HG03139 (cell line): ENCODE measurements at regions not wholly inside any gene's neighbourhood (a gene's known extent, or its start where the extent isn't known, plus 50 kb on each side); places are given as distances from the start of the nearest gene placed in this dataset.

Experiments used
- ATAC-seq: cut with Tn5 transposase; IDR thresholded peaks from one replicate; pipeline ENCODE4 v1.9.1; 2021; ENCODE audit not compliant: unreplicated experiment

DNA sequence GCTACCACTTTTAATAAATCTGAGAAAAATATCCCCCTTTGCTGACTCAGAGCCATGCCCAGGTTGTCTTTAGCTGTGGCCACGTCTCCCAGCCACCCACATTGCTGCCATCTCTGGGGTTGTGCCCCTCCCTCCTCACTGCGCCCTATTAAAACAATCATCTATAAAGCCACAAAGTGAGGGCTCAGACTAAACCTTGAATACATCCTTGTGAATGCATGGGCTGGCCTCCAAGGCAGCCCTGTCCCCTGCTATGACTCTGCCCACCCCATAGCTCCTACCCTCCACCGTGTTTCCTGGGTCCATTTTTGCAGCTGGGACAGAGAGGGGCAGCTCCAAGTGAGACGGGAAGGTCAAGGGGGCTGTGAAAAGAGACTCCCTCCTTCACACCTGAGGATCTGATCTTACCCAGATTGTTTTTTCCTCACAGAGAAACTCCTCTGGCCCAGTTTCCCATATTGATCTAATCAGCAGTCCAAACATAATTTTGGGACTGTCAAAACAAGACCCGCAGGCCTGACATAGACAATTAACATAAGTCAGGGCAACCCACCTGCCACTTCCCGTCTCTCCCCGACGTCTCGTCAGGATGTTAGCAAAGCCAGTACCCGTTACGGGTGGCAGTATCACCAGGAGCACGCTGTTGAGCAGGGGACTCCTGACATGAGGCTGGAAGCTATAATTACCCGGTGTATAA lies 199.0 kb downstream of the KATNAL1 start:
- no peak for ATAC-seq

DNA sequence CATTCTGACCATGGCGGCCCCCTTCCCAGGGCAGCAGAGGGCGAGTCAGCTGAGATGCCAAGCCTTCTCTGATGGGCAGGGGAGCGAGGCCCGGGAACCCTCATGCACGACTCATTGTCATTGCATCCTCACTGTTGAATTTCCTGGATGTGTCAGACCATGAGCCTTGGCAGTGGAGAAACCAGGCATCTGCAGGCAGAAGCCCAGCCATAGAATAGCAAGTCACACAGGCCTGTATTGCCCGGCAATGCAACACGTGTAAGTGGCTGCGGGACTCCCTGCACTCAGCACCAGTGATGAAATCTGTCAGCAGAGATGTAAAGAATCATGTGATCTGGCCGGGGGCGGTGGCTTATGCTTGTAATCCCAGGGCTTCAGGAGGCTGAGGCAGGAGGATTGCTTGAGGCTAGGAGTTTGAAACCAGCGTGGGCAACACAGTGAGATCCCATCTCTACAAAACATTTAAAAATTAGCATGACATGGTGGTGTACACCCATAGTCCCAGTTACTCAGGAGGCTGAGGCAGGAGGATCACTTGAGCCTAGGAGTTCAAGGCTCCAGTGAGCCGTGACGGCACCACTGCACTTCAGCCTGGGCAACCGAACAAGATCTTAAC lies 199.7 kb downstream of the KATNAL1 start:
- no peak for ATAC-seq

DNA sequence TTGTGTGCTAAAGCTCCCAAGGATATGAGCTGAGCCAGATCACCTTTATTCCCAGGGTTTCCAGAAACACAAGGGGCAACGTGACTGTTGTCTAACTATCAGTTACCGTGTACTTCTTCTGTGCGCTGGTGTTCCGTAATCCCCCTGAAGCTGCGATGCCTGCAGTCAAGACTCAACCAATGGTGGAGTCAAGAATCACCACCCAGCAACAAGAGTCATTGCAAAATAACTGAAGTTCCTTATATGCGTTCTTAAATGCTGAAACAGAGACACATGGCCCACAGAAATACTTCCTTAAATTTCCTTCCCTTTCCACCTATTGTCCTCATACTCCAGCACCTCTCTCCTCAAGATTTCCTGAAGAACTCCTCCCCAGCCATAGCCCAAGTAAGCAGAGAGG lies 200.2 kb downstream of the KATNAL1 start:
- no peak for ATAC-seq

DNA sequence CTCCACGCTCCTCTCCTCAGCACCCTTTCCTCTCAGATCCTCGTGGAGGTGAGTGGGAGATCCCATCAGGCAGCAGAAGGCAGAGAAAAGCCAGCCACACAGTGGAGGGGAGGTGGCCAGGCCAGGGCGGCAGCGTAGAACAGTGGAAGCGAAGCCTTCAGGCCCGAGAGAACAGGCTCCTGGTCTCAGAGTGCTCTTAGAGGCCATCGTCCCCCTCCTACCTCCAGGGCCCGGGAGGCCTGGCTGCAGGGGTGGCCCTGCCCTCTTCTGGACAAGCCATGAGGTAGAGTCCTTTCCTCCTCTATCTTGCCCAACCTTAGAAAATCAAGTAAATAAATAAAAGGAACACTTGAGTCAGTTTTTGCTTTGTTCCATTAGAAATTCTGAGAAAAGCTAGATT lies 202.0 kb downstream of the KATNAL1 start:
- no peak for ATAC-seq

DNA sequence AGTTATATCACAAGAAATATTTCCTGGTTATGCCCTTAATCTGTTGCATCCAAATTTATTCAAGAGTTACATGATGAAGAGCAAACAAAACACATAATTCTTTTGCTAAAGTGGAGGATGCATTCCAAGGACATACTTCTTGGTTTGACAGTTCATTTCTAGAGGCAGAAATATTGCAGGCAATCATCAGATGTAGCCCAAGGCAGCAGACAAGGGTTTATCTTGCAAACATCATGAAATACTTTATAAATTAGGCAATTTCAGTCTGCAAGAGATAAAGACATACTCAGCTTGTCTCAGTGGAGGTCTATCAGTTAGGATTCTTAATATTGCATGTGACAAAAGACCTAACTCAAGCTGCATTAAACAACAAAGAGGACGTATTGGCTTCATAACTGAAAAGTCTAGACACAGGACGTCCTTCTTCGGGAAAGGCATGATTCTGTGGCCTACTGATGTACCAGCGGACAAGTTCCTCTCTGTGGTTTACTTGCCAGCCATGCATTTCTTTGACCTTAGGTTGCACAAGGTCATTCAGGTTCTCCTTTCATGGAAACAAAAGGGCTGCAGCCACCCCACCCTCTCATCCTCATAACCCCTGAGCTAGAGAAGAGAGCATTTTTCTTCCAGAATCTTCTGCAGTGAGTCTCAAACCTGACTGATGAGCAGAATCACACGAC lies 204.1 kb downstream of the KATNAL1 start:
- ATAC-seq = no peak

DNA sequence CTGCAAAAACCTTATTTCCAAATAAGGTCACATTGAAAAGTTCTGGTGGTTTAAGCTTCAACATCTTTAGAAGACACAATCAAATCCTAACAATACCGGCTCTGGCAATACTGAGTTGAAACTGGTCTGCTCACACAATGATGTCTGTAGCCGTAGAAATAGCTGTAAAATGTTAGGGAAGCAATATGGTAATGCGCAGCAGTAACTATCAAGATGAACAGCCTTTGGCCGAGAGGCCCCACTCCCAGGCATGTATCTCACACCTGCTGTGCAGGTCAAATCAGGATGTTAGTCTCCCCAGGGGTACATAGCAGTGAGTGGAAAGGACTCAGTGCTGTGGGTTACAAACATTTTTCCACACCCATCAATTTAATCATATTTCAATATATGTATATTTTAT lies 207.1 kb downstream of the KATNAL1 start:
- ATAC-seq = no peak

DNA sequence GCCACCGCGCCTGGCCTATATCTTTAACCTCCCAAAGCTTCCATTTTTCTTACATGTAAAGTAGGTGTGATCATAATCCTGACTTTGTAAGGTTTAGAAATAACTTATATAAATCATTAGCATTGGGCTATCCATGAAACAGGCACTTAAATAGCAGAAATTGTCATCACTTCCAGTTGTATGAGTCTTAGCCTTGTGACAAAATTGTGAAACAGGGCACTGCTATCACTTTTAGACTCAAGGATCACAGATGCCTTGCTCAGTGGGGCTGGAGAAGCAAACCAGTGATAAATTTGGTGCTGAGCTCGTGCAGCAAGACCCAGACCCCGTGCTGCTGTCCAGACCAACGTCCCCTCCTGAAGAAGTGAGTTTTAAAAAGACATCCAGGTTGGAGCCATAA lies 209.7 kb downstream of the KATNAL1 start:
- ATAC-seq = no peak

DNA sequence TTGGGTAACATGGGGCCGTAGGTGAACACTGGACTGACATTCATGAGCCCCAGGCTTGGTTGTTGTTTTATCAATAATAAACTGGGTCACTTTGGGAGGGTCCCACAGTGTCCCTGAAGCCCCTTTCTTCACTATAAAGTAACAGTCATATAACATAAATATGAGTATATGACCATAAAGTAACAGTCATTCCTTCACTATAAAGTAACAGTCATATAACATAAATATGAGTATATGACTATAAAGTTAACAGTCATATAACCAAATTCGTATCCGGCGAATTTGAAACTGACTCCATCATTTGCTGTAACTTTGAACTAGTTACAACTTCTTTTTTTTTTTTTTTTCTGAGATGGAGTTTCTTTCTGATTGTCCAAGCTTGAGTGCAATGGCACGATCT lies 210.3 kb downstream of the KATNAL1 start:
- no peak for ATAC-seq

DNA sequence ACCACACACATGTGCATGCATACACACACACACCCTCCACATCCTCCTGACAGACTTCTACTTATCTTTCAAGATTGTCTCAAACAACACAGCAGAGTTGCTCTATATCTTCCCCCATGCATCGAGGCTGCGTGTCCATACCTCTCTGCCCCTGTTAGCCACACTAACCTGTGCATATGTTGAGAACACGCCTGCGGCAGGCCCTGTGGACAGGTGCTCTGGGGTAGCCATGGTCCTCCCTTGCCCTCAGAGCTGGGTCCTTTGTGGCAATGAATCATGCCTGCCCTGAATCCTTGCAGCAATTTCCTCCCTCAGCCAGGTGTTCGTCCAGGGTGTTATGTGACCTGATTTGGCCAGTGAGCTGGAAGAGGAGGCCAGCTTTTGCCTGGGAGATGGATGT lies 213.3 kb downstream of the KATNAL1 start:
- no peak for ATAC-seq

DNA sequence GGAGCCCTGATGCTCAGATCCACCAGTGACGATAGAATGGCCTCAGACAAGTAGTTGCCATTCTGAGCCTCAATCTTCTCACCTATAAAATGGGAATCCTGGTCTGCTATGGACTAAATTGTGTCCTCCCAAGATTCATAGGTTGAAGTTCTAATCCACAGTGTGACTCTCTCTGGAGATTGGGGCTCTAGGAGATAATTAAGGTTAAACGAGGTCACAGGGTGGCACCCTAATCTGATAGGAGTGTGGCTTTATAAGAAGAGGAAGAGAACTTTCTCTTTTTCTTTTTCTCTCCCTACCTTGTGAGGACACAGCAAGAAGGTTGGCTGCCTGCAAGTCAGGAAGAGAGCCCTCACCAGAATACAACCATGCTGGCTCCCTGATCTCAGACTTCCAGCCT lies 214.1 kb downstream of the KATNAL1 start:
- ATAC-seq = no peak

DNA sequence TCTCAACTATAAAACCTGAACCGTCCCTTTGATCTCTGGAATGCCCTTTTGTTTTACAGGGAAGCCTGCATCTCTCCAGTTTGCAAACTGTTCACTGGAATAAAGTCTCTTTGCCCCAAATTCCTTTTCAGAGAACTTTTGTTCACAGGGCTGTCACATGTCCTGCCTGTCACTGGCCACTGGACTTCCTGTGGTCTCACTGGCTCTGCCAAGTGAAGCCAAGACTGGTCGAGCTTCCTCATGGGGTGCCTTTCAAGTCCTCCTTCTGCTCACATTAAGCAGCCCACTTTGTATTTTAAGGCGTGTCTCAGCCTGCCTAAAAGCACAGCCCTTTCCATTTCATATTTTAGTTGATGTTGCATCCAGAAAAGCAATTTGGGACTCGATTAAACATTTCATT lies 215.7 kb downstream of the KATNAL1 start:
- no peak for ATAC-seq

DNA sequence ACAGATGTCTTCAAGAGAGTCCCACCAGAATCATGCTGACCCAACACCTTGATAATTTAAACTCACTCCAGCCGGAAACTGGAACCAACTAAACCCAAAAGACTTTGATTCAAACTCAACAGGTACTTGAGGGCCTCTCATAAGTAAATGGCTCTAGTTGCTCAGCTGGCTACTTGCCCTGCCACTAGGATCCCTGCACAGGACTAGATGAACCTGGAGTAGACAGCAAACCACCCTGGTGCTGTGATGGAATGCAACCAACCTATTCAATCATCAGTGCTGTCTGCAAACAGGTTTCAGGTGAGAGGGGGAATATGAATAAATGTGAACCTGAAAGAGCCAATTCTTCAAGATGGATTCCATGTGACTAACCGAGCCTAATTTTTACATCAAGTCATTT lies 216.3 kb downstream of the KATNAL1 start:
- ATAC-seq = no peak

DNA sequence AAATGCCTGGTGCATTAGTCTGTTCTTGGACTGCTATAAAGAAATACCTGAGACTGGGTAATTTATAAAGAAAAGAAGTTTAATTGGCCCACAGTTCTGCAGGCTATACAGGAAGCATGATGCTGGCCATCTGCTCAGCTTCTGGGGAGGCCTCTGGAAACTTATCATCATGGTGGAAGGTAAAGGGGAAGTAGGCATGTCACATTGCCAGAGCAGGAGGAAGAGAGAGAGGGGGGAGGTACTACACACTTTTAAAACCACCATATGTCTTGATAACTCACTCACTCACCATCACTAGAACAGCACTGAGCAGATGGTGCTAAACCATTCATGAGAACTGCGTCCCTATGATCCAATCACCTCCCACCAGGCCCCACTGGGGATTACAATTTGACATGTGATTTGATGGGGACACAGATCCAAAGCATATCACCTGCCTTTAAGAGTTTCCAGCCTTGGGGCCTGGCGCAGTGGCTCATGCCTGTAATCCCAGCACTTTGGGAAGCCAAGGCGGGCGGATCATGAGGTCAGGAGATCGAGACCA lies 219.0 kb downstream of the KATNAL1 start:
- ATAC-seq = no peak

DNA sequence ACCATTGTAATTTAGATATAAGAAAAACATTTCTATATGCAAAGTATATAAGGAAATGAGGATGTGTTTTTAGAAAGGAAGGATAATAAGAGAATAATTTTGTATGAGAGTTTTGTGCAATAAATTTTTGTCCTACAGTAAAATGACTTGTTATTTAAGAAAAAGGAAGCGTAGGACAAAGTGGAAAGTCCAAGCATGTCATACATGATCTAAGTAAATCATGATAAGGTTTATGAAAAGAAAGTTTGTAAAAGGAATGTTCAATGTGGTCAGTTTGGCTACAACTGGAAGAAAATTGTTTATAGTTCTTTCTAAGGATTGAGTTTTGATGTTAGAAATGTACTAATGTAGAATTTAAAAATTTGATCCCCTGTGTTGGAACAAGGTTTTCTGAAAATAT lies 222.3 kb downstream of the KATNAL1 start:
- ATAC-seq = no peak

DNA sequence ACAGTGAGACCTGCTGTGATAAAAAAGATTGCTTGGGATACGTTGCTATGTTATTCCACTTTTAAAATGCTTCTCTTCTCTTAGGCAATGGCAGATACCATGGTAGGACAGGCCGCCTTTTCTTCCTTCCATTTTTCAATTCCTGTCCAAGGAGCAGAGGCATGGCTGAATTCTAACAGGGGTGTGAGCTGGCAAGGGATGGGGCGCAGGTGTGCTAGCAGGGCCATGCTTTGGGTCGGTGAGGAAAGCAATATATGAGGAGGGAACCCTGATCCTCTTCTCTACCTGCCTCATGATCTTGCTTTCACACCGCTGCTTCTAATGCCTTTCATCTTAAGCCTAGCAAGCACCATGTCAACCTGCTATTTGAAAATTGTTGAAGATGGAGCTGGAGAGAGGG lies 225.0 kb downstream of the KATNAL1 start:
- no peak for ATAC-seq

DNA sequence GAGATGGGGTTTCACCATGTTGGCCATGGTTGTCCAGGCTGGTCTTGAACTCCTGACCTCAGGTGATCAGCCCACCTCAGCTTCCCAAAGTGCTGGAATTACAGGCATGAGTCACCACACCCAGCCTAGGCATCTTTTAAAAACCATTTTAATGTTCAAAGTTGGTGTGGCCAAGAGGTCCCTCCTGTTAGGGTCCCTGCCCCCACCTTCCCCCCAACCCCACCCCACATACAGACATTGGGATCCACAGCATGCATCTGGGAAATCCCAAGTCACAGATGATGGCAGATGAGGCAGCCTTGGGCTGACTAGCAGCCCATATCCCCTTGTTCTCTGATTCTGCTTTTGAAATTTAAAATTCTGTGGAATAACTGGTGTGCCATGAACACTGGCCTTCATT lies 226.0 kb downstream of the KATNAL1 start:
- no peak for ATAC-seq

DNA sequence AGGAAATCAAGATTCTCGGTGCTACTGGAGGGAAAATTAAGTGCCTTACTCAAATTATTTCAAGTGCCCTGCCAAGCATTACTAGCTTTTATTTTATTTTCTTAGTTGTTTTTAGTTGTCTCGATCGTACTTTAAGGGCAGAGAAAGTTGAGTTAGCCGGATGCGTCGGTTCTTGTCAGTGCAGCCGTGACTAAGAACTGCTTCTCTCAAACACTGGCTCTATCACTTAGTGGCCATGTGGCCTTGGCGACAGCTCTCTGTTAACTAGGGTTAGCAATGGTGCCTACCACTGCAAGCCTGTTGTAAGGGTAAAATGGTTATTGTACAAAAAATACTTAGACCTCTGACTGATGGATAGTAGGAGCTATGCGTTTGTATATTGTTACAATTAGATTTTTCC lies 227.8 kb downstream of the KATNAL1 start:
- ATAC-seq = no peak

DNA sequence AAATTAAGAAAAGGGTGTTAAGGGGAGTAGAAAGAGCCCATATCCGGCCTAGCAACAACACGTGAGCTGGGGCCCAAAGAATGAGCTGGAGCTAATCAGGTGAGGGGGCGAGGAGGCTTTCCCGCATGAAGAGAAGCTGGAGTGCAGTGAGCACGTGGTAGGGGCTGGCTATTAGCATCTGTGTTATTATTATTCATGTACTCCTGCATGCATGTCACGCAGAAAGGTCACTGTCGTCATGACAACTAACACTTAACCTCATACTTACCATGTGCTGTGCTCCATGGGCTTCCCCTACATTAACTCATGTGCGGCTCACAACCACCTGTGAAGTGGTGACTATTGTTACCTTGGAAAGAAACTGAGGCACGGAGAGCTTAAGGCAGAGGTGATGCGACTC lies 227.6 kb upstream of the UBL3 start:
- no peak for ATAC-seq

DNA sequence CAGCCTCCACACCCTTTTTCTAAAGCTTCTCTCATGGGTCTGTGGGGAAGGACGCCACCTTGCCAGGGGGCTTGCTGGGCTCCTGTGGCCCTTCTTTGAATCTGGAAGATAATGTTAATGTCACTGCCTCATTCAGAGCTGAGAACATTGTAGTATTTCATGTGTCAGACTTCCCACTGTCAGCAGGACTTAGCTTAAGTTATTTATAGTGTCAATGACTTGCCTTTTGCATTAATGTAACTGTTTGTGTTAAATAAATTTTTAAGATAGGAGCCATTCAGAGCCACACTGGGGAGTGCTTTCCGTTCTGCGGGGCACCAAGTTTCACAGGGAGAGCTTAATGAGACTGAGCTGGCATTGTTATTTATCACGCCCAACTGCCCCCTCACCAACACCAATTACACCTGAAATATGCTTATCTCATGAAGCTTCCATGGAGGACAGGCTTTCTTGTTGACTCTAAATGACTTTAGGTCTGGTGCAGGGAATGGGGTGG lies 226.9 kb upstream of the UBL3 start:
- no peak for ATAC-seq

DNA sequence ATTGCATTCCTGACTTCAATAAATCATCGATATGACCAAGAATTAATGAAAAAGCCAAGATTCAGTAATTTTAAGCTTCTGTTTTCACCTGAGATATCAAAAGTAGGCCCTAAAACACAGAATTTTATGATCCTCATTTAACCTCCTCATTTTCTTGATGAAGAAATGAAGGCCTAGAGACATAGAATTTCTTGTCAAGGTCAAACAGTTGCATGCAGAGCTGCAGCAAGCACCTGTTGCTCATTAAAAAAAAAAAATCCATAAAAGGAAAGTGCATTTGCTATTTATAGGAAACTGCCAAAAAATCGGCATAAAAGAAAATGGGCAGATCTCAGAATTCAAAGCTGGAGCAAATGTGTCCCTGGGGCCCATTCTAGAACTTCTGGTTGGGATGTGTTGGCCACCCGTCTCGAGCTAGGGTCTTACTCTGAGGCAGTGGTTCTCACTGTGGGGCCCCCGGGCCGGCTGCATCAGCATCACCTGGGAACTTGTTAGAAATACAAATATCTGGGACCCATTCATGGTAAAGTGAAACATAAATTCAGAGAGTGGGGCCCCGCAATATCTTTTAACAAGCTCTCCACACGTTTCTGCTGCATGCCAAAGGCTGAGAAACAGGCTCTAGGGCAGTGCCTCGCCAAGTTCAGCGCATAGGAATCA lies 224.7 kb upstream of the UBL3 start:
- no peak for ATAC-seq

DNA sequence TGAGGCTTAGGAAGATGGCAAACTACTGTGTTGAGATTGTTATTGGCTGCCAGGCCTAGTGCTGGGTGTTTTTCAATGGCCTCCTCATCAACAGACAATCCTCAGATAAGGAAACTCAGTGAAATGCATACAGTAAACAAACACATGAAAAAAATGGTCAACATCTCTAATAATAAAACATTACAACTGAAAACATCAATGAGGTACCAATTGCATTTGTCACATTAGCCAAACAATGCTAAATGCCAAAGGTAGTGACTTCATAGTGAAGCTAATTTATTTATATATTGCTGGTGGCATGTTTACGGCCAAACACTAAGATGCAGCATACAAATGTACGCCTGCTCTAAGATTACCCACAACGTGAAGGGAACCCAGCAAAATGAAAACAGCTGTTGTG lies 224.0 kb upstream of the UBL3 start:
- ATAC-seq = no peak

DNA sequence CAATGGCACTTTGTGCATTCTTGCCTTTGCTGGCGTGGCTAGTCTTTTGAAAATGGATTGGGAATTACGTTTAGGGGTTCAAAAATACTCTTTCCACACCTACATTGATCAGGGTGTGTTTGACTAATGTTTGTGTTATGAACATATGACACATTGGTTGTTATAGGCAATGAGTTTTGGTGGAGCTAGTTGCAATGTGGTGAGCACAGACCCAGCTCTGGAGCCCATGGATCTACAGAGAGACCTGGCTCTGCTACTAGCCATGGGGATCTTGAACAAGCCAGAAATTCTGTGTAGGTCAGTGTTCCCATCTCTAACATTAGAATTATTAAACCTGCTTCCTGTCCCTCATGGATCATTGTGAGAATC lies 222.4 kb upstream of the UBL3 start:
- ATAC-seq = no peak
